ENCODE measurements at regions not wholly inside any gene's neighbourhood (a gene's known extent, or its start where the extent isn't known, plus 50 kb on each side); places are given as distances from the start of the nearest gene placed in this dataset.

- DNase-seq (ENCODE audit: low spot score) (no peak), ATAC-seq (no peak)
- H3K36me3 Mint-ChIP-seq: peaks cover 22% of the 10 kb centered on the region
- TF ChIP-seq JAZF1 (CRISPR knock-in tag; IDR thresholded peaks at IDR 0.05) (no peak), ZNF281 (CRISPR knock-in tag; IDR thresholded peaks at IDR 0.05) (no peak), ETV6 (CRISPR knock-in tag; IDR thresholded peaks at IDR 0.05) (no peak), PRDM15 (CRISPR knock-in tag; IDR thresholded peaks at IDR 0.05) (no peak), ZNF121 (CRISPR knock-in tag; IDR thresholded peaks at IDR 0.05) (no peak), IRF2 (CRISPR knock-in tag; IDR thresholded peaks at IDR 0.05; ENCODE audit: borderline replicate concordance, low read depth) (no peak), ZNF263 (CRISPR knock-in tag; IDR thresholded peaks at IDR 0.05; ENCODE audit: low read depth) (no peak), NFE2L1 (CRISPR knock-in tag; IDR thresholded peaks at IDR 0.05) (no peak), EMX1 (CRISPR knock-in tag; IDR thresholded peaks at IDR 0.05) (no peak), GTF2I (CRISPR knock-in tag; conservative IDR thresholded peaks at IDR 0.05) (no peak), ZNF138 (CRISPR knock-in tag; conservative IDR thresholded peaks at IDR 0.05) (no peak), ERG (CRISPR knock-in tag; IDR thresholded peaks at IDR 0.05) (no peak), FOXK1 (CRISPR knock-in tag; IDR thresholded peaks at IDR 0.05) (no peak), JUN (CRISPR knock-in tag; IDR thresholded peaks at IDR 0.05) (no peak), ZNF416 (CRISPR knock-in tag; IDR thresholded peaks at IDR 0.05) (no peak), PREB (CRISPR knock-in tag; IDR thresholded peaks at IDR 0.05; ENCODE audit: borderline replicate concordance) (no peak), AR (CRISPR knock-in tag; IDR thresholded peaks at IDR 0.05) (no peak), AFF4 (CRISPR knock-in tag; IDR thresholded peaks at IDR 0.05; ENCODE audit: borderline replicate concordance) (no peak)
- H3K4me3 Mint-ChIP-seq: no peak overlapping the region
- no peaks in the 10 kb centered on the region for H3K27me3 Mint-ChIP-seq (ENCODE audit: low read depth)
- ChIA-PET POLR2A (no interaction called here), CTCF (no interaction called here)
- H3K27ac Mint-ChIP-seq: no peak overlapping the region
- H3K9me3 Mint-ChIP-seq: peaks cover 39% of the 10 kb centered on the region
- H3K4me1 Mint-ChIP-seq: no peaks in the 10 kb centered on the region
Observed at GRCh38 chr5:97726106-97726505, 543.1 kb upstream of the RIOK2 start.

Data from WTC11 (cell line).